K562 (cell line): ENCODE measurements at regions not wholly inside any gene's neighbourhood (a gene's known extent, or its start where the extent isn't known, plus 50 kb on each side); places are given as distances from the start of the nearest gene placed in this dataset.

ENCODE experiments used
- RBBP5 ChIP-seq: fragments of 200-600 bp; sonication (generic); IDR thresholded peaks from 2 replicates; pipeline ENCODE4 v1.6.1; 2012; ENCODE audit warnings: borderline replicate concordance, mild to moderate bottlenecking, low read length, control low read depth, inconsistent platforms; ENCODE audit not compliant: insufficient read depth, poor library complexity, severe bottlenecking
- XRCC3 ChIP-seq: fragments of 450-650 bp; IDR thresholded peaks from 2 replicates; pipeline ENCODE4 v1.6.1; 2017; ENCODE audit warnings: mild to moderate bottlenecking, moderate library complexity
- ZC3H8 ChIP-seq: fragments of 450-650 bp; IDR thresholded peaks from 2 replicates; pipeline ENCODE4 v1.6.1; 2017
- ZZZ3 ChIP-seq: fragments of 450-650 bp; IDR thresholded peaks from 2 replicates; pipeline ENCODE4 v1.6.1; 2016; ENCODE audit warnings: antibody characterized with exemption, mild to moderate bottlenecking, moderate library complexity

GRCh38 chr1:113194846-113195830, 122.1 kb downstream of the LRIG2 start:
- TF ChIP-seq ZC3H8 (no peak), XRCC3 (no peak), RBBP5 (no peak), ZZZ3 (no peak)
